Neutrophil (primary cell): ENCODE measurements at regions not wholly inside any gene's neighbourhood (a gene's known extent, or its start where the extent isn't known, plus 50 kb on each side); places are given as distances from the start of the nearest gene placed in this dataset.

Experiments
- H3K27ac ChIP-seq: fragments of 200-600 bp; sonication (generic); 2 replicates; pipeline ENCODE4 v1.5.1; 2016; ENCODE audit warnings: mild to moderate bottlenecking, moderate library complexity
- H3K27me3 ChIP-seq: fragments of 200-600 bp; sonication (generic); 2 replicates; pipeline ENCODE4 v1.6.0; 2016; ENCODE audit warnings: mild to moderate bottlenecking
- H3K36me3 ChIP-seq: fragments of 200-600 bp; sonication (generic); 2 replicates; pipeline ENCODE4 v1.5.1; 2017
- H3K4me1 ChIP-seq, 2 experiments: fragments of 200-600 bp in 1 of 2; sonication (generic) in 1 of 2; 1 replicate in 1 of 2; 2 replicates in 1 of 2; pipeline versions ENCODE4 v1.5.1 to v1.6.1; 2013 to 2016; ENCODE audit warnings: low read depth in 1 of 2, low read length in 1 of 2, mild to moderate bottlenecking in 1 of 2, moderate library complexity in 1 of 2; ENCODE audit not compliant: control insufficient read depth in 1 of 2, insufficient read depth in 1 of 2
- H3K4me3 ChIP-seq, 2 experiments: fragments of 200-600 bp in 1 of 2; sonication (generic) in 1 of 2; 1 replicate in 1 of 2; 2 replicates in 1 of 2; pipeline ENCODE4 v1.5.1; 2013 to 2016; ENCODE audit warnings: low read depth in 1 of 2, low read length in 1 of 2, mild to moderate bottlenecking in 1 of 2, moderate library complexity in 1 of 2
- H3K9me3 ChIP-seq: fragments of 200-600 bp; sonication (generic); 2 replicates; pipeline ENCODE4 v1.5.1; 2016
- CTCF ChIP-seq: fragments of 200-600 bp; sonication (generic); IDR thresholded peaks from 2 replicates; pipeline ENCODE4 v1.5.1; 2016; ENCODE audit warnings: antibody characterized with exemption

- Histone ChIP-seq H3K4me3 (no peak overlapping the region), H3K36me3 (no peaks in the 10 kb centered on the region), H3K27ac (no peak overlapping the region), H3K4me1 (no peaks in the 10 kb centered on the region), H3K9me3 (no peaks in the 10 kb centered on the region), H3K27me3 (no peaks in the 10 kb centered on the region)
- TF ChIP-seq CTCF = no peak
Measured at GRCh38 chr2:60706021-60706420, 50.0 kb upstream of the PAPOLG start.
